22Rv1 (cell line): ENCODE measurements at regions not wholly inside any gene's neighbourhood (a gene's known extent, or its start where the extent isn't known, plus 50 kb on each side); places are given as distances from the start of the nearest gene placed in this dataset.

Experiments
- CTCF ChIP-seq: fragments of 450-650 bp; IDR thresholded peaks from 2 replicates; pipeline ENCODE4 v1.5.1; 2017; ENCODE audit warnings: mild to moderate bottlenecking
- ZFX ChIP-seq: fragments of 450-650 bp; IDR thresholded peaks from 2 replicates; pipeline ENCODE4 v1.6.1; 2017; ENCODE audit warnings: antibody characterized with exemption, borderline replicate concordance

- TF ChIP-seq CTCF (no peak), ZFX (no peak)
These were observed 329.0 kb downstream of the TLE4 start for GRCh38 chr9:79900754-79901153.
